GM23338 (cell line): ENCODE measurements at regions not wholly inside any gene's neighbourhood (a gene's known extent, or its start where the extent isn't known, plus 50 kb on each side); places are given as distances from the start of the nearest gene placed in this dataset.

Experiments used
- ATAC-seq: fragments of 200-7000 bp; cut with Tn5 transposase; 3 replicates; pipeline ENCODE4 v1.9.1; 2020
- DNase-seq: peaks from one replicate; pipeline ENCODE4 v3.0.0-alpha.2; 2015; ENCODE audit warnings: low spot score
- H2AFZ ChIP-seq: fragments of 200-600 bp; sonication (generic); 2 replicates; pipeline ENCODE4 v1.8.0; 2016; ENCODE audit warnings: antibody characterized with exemption, mild to moderate bottlenecking, moderate library complexity
- H3F3A ChIP-seq: fragments of 200-600 bp; sonication (generic); replicated peaks from 2 replicates; pipeline ENCODE4 v1.8.0; 2017; ENCODE audit warnings: antibody characterized with exemption, mixed run types, low read depth
- H3K27ac ChIP-seq: fragments of 200-600 bp; sonication (generic); 2 replicates; pipeline ENCODE4 v1.6.1; 2016; ENCODE audit warnings: low read depth
- H3K27me3 ChIP-seq: fragments of 200-600 bp; sonication (generic); 2 replicates; pipeline ENCODE4 v1.8.0; 2016; ENCODE audit warnings: mild to moderate bottlenecking, mixed run types, moderate library complexity; ENCODE audit not compliant: insufficient read depth
- H3K36me3 ChIP-seq: fragments of 200-600 bp; sonication (generic); 2 replicates; pipeline ENCODE4 v1.8.0; 2016; ENCODE audit warnings: mild to moderate bottlenecking; ENCODE audit not compliant: insufficient read depth
- H3K4me1 ChIP-seq: fragments of 200-600 bp; sonication (generic); 2 replicates; pipeline ENCODE4 v1.8.0; 2016; ENCODE audit warnings: mild to moderate bottlenecking, moderate library complexity; ENCODE audit not compliant: insufficient read depth
- H3K4me2 ChIP-seq: fragments of 200-600 bp; sonication (generic); 2 replicates; pipeline ENCODE4 v1.7.1; 2017; ENCODE audit warnings: mixed run types
- H3K4me3 ChIP-seq: fragments of 200-600 bp; sonication (generic); 2 replicates; pipeline ENCODE4 v1.6.1; 2016; ENCODE audit warnings: mixed run types
- H3K79me2 ChIP-seq: fragments of 200-600 bp; sonication (generic); replicated peaks from 2 replicates; pipeline ENCODE4 v1.8.0; 2017; ENCODE audit warnings: mild to moderate bottlenecking; ENCODE audit not compliant: insufficient read depth
- H3K9me2 ChIP-seq: fragments of 200-600 bp; sonication (generic); 2 replicates; pipeline ENCODE4 v1.8.0; 2017; ENCODE audit not compliant: insufficient read depth
- H4K20me1 ChIP-seq: fragments of 200-600 bp; sonication (generic); replicated peaks from 2 replicates; pipeline ENCODE4 v1.8.0; 2017; ENCODE audit warnings: mild to moderate bottlenecking; ENCODE audit not compliant: insufficient read depth
- H3K27ac Mint-ChIP-seq: 2 replicates; pipeline ENCODE4 v1.8.0; 2020; ENCODE audit warnings: inconsistent platforms, mild to moderate bottlenecking, moderate library complexity, mixed read lengths
- H3K27me3 Mint-ChIP-seq: 3 replicates; pipeline ENCODE4 v1.8.0; 2022; ENCODE audit warnings: low read depth, mild to moderate bottlenecking, moderate library complexity, mixed read lengths, inconsistent platforms; ENCODE audit not compliant: insufficient read depth, poor library complexity
- H3K36me3 Mint-ChIP-seq: 3 replicates; pipeline ENCODE4 v1.8.0; 2021; ENCODE audit warnings: low read depth, mild to moderate bottlenecking, inconsistent platforms, moderate library complexity, mixed read lengths
- H3K4me1 Mint-ChIP-seq: 3 replicates; pipeline ENCODE4 v1.8.0; 2020; ENCODE audit warnings: mild to moderate bottlenecking, inconsistent platforms, mixed read lengths
- H3K4me3 Mint-ChIP-seq: 3 replicates; pipeline ENCODE4 v1.8.0; 2021; ENCODE audit warnings: moderate library complexity, mild to moderate bottlenecking, inconsistent platforms, mixed read lengths
- H3K9me3 Mint-ChIP-seq: 3 replicates; pipeline ENCODE4 v1.8.0; 2020; ENCODE audit warnings: moderate library complexity, mild to moderate bottlenecking, inconsistent platforms, mixed read lengths
- JUNB ChIP-seq: IDR thresholded peaks from one replicate; pipeline ENCODE4 v1.6.1; 2016; ENCODE audit warnings: antibody characterized with exemption; ENCODE audit not compliant: unreplicated experiment
- ZNF114 ChIP-seq: fragments of 250-450 bp; sonication (Bioruptor Pico); IDR thresholded peaks from 2 replicates; pipeline ENCODE4 v1.5.0; 2020; ENCODE audit warnings: mild to moderate bottlenecking, moderate library complexity
- ZNF331 ChIP-seq: fragments of 250-450 bp; sonication (Bioruptor Pico); IDR thresholded peaks from 2 replicates; pipeline ENCODE4 v1.5.0; 2020; ENCODE audit warnings: low read depth, mild to moderate bottlenecking, moderate library complexity
- TF ChIP-seq, protein P1 (sequence below): fragments of 250-450 bp; sonication (Bioruptor Pico); IDR thresholded peaks from 2 replicates; pipeline ENCODE4 v1.5.0; 2020; ENCODE audit warnings: mild to moderate bottlenecking, moderate library complexity
- TF ChIP-seq, protein P2 (sequence below): IDR thresholded peaks from one replicate; pipeline ENCODE4 v1.6.1; 2018; ENCODE audit warnings: antibody characterized with exemption; ENCODE audit not compliant: unreplicated experiment
- TF ChIP-seq, protein P3 (sequence below), 2 experiments: fragments of 200-600 bp in 1 of 2; sonication (generic) in 1 of 2; conservative IDR thresholded peaks; 2 replicates each; pipeline versions ENCODE4 v1.5.1 to v1.6.1; 2016 to 2017; ENCODE audit warnings: antibody characterized with exemption in 2 of 2, low read depth in 2 of 2, mild to moderate bottlenecking in 2 of 2, moderate library complexity in 1 of 2

DNA sequence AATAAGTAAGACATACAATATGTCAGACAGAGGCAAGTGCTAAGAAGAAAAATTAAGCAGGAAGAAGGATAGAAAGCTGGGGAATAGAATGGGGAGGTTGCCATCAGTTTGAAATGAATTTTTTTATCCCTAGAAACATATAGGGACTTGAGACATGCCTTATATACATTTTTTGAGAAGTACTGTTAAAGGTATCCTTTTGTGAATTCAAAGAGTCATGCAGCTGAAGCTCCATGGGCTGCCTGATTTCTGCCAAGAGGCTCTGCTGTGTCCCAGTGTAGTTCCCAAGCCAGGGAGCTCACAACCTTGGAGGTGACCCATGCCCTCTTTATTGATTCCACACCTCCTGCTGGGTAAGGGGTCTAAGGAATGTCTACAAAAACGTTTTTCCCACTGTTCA lies 564.6 kb upstream of the DIPK2B start (continued):
- TF ChIP-seq, protein P1, sequence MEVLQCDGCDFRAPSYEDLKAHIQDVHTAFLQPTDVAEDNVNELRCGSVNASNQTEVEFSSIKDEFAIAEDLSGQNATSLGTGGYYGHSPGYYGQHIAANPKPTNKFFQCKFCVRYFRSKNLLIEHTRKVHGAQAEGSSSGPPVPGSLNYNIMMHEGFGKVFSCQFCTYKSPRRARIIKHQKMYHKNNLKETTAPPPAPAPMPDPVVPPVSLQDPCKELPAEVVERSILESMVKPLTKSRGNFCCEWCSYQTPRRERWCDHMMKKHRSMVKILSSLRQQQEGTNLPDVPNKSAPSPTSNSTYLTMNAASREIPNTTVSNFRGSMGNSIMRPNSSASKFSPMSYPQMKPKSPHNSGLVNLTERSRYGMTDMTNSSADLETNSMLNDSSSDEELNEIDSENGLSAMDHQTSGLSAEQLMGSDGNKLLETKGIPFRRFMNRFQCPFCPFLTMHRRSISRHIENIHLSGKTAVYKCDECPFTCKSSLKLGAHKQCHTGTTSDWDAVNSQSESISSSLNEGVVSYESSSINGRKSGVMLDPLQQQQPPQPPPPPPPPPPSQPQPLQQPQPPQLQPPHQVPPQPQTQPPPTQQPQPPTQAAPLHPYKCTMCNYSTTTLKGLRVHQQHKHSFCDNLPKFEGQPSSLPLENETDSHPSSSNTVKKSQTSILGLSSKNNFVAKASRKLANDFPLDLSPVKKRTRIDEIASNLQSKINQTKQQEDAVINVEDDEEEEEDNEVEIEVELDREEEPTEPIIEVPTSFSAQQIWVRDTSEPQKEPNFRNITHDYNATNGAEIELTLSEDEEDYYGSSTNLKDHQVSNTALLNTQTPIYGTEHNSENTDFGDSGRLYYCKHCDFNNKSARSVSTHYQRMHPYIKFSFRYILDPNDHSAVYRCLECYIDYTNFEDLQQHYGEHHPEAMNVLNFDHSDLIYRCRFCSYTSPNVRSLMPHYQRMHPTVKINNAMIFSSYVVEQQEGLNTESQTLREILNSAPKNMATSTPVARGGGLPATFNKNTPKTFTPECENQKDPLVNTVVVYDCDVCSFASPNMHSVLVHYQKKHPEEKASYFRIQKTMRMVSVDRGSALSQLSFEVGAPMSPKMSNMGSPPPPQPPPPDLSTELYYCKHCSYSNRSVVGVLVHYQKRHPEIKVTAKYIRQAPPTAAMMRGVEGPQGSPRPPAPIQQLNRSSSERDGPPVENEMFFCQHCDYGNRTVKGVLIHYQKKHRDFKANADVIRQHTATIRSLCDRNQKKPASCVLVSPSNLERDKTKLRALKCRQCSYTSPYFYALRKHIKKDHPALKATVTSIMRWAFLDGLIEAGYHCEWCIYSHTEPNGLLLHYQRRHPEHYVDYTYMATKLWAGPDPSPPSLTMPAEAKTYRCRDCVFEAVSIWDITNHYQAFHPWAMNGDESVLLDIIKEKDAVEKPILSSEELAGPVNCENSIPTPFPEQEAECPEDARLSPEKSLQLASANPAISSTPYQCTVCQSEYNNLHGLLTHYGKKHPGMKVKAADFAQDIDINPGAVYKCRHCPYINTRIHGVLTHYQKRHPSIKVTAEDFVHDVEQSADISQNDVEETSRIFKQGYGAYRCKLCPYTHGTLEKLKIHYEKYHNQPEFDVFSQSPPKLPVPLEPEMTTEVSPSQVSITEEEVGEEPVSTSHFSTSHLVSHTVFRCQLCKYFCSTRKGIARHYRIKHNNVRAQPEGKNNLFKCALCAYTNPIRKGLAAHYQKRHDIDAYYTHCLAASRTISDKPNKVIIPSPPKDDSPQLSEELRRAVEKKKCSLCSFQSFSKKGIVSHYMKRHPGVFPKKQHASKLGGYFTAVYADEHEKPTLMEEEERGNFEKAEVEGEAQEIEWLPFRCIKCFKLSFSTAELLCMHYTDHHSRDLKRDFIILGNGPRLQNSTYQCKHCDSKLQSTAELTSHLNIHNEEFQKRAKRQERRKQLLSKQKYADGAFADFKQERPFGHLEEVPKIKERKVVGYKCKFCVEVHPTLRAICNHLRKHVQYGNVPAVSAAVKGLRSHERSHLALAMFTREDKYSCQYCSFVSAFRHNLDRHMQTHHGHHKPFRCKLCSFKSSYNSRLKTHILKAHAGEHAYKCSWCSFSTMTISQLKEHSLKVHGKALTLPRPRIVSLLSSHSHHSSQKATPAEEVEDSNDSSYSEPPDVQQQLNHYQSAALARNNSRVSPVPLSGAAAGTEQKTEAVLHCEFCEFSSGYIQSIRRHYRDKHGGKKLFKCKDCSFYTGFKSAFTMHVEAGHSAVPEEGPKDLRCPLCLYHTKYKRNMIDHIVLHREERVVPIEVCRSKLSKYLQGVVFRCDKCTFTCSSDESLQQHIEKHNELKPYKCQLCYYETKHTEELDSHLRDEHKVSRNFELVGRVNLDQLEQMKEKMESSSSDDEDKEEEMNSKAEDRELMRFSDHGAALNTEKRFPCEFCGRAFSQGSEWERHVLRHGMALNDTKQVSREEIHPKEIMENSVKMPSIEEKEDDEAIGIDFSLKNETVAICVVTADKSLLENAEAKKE (CRISPR knock-in tag), result no peak

DNA sequence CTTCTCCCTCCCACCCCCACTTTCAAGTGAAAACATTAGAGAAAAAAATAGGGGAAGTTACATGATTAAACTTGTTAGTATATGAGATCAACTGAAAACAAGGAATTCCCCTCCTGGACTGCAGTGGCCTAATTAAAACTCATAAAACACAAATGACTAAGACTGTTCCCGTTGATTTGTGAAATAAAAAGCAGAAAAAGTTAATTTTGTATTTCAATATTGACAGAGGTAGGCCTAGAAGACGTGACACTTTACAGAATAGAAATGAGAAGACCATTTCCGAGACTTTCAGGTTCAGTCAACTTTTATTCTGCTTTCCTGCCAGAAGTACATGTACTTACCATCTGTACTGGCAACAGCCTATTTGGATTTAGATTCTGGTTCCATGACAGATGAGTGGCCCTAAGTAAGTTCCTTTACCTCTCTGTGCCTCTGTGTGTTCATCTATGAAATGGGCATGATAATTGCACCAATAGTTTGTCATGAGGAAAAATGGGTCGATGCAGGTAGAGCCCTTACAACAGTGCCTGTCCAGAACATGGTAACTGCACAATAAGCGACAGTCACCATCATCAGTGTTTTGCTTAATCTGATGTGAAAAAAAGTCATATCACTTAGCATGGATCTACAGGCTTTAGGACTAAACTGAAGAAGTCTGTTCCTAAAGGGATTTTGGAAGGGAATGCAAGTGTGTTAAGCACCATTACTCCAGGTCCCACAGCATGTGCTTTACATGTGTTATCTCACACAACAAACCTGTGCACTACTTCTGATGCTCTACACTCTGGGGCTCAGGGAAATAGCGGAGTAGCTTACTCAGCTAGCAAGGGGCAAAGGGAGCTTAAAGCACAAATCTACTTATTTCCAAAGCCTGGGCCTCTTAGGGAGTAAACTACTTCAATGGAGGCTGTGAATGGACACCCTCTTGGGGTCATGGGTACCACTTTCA lies 562.3 kb upstream of the DIPK2B start:
- Histone ChIP-seq H3K27me3 (no peaks in the 10 kb centered on the region), H3K36me3 (no peaks in the 10 kb centered on the region), H3K79me2 (peaks cover 100% of the 10 kb centered on the region), H4K20me1 (peaks cover 12% of the 10 kb centered on the region; the same call in 1 of the 2 replicates), H3K27ac (no peak overlapping the region), H2AFZ (no peak overlapping the region), H3K4me1 (peaks cover 18% of the 10 kb centered on the region), H3K4me2 (no peak overlapping the region), H3F3A (no peaks in the 10 kb centered on the region), H3K9me2 (no peaks in the 10 kb centered on the region), H3K4me3 (no peak overlapping the region)
- DNase-seq, result no peak
- Mint-ChIP-seq H3K4me1 (peaks cover 45% of the 10 kb centered on the region), H3K4me3 (no peak overlapping the region), H3K9me3 (no peaks in the 10 kb centered on the region), H3K27me3 (peaks cover 6% of the 10 kb centered on the region), H3K36me3 (peaks cover 38% of the 10 kb centered on the region), H3K27ac (no peak overlapping the region)
- no peak for ATAC-seq
- TF ChIP-seq, protein P2, sequence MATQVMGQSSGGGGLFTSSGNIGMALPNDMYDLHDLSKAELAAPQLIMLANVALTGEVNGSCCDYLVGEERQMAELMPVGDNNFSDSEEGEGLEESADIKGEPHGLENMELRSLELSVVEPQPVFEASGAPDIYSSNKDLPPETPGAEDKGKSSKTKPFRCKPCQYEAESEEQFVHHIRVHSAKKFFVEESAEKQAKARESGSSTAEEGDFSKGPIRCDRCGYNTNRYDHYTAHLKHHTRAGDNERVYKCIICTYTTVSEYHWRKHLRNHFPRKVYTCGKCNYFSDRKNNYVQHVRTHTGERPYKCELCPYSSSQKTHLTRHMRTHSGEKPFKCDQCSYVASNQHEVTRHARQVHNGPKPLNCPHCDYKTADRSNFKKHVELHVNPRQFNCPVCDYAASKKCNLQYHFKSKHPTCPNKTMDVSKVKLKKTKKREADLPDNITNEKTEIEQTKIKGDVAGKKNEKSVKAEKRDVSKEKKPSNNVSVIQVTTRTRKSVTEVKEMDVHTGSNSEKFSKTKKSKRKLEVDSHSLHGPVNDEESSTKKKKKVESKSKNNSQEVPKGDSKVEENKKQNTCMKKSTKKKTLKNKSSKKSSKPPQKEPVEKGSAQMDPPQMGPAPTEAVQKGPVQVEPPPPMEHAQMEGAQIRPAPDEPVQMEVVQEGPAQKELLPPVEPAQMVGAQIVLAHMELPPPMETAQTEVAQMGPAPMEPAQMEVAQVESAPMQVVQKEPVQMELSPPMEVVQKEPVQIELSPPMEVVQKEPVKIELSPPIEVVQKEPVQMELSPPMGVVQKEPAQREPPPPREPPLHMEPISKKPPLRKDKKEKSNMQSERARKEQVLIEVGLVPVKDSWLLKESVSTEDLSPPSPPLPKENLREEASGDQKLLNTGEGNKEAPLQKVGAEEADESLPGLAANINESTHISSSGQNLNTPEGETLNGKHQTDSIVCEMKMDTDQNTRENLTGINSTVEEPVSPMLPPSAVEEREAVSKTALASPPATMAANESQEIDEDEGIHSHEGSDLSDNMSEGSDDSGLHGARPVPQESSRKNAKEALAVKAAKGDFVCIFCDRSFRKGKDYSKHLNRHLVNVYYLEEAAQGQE, result no peak
- no peak for TF ChIP-seq ZNF114 (CRISPR knock-in tag)
- TF ChIP-seq, protein P3, sequence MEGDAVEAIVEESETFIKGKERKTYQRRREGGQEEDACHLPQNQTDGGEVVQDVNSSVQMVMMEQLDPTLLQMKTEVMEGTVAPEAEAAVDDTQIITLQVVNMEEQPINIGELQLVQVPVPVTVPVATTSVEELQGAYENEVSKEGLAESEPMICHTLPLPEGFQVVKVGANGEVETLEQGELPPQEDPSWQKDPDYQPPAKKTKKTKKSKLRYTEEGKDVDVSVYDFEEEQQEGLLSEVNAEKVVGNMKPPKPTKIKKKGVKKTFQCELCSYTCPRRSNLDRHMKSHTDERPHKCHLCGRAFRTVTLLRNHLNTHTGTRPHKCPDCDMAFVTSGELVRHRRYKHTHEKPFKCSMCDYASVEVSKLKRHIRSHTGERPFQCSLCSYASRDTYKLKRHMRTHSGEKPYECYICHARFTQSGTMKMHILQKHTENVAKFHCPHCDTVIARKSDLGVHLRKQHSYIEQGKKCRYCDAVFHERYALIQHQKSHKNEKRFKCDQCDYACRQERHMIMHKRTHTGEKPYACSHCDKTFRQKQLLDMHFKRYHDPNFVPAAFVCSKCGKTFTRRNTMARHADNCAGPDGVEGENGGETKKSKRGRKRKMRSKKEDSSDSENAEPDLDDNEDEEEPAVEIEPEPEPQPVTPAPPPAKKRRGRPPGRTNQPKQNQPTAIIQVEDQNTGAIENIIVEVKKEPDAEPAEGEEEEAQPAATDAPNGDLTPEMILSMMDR (conservative IDR thresholded peaks at IDR 0.05; ENCODE audit: low read depth in 2 of 2), result no peak
- TF ChIP-seq JUNB, result no peak
- TF ChIP-seq ZNF331 (CRISPR knock-in tag), result no peak
